HG02943 (cell line): ENCODE measurements at regions not wholly inside any gene's neighbourhood (a gene's known extent, or its start where the extent isn't known, plus 50 kb on each side); places are given as distances from the start of the nearest gene placed in this dataset.

Source experiments
- ATAC-seq: cut with Tn5 transposase; IDR thresholded peaks from one replicate; pipeline ENCODE4 v1.9.1; 2021; ENCODE audit warnings: mild to moderate bottlenecking, low read depth, moderate library complexity; ENCODE audit not compliant: unreplicated experiment

- no peak for ATAC-seq
These were observed 63.3 kb upstream of the CARMIL1 start for GRCh38 chr6:25215881-25216280.

GRCh38 chr6:25217302-25217701 lies 61.9 kb upstream of the CARMIL1 start:
- ATAC-seq: no peak

- ATAC-seq: no peak
These were observed 61.3 kb upstream of the CARMIL1 start for GRCh38 chr6:25217829-25218228.

GRCh38 chr6:25218346-25218745 lies 60.8 kb upstream of the CARMIL1 start:
- ATAC-seq: no peak

GRCh38 chr6:25219216-25219916 lies 59.8 kb upstream of the CARMIL1 start:
- no peak for ATAC-seq

- no peak for ATAC-seq
These were observed 59.3 kb upstream of the CARMIL1 start for GRCh38 chr6:25219917-25220278.

- no peak for ATAC-seq
These were observed 58.3 kb upstream of the CARMIL1 start for GRCh38 chr6:25220857-25221256.

- no peak for ATAC-seq
These were observed 57.0 kb upstream of the CARMIL1 start for GRCh38 chr6:25222006-25222678.

- no peak for ATAC-seq
These were observed 55.6 kb upstream of the CARMIL1 start for GRCh38 chr6:25223490-25223991.

- no peak for ATAC-seq
These were observed 54.9 kb upstream of the CARMIL1 start for GRCh38 chr6:25224242-25224641.

- ATAC-seq: no peak
These were observed 51.3 kb upstream of the CARMIL1 start for GRCh38 chr6:25227854-25228253.
